ENCODE measurements at regions not wholly inside any gene's neighbourhood (a gene's known extent, or its start where the extent isn't known, plus 50 kb on each side); places are given as distances from the start of the nearest gene placed in this dataset.

GRCh38 chr3:128556384-128556783, 63.4 kb upstream of the GATA2 start:
- Histone ChIP-seq H3K27ac (no peak overlapping the region), H3K4me3 (no peak overlapping the region), H3K9me3 (no peaks in the 10 kb centered on the region), H3K4me1 (peaks cover 0 to 24% of the 10 kb centered on the region in 2 donors), H3K36me3 (no peaks in the 10 kb centered on the region), H3K27me3 (no peaks in the 10 kb centered on the region)
- TF ChIP-seq CTCF (IDR thresholded peaks at IDR 0.05): no peak
- DNase-seq (ENCODE audit: low spot score): no peak

GRCh38 chr3:128555841-128556240, 62.8 kb upstream of the GATA2 start:
- Histone ChIP-seq H3K27ac (peak overlapping the region in 1 of 2 donors; percentile 7), H3K4me1 (peaks cover 0 to 24% of the 10 kb centered on the region in 2 donors), H3K9me3 (no peaks in the 10 kb centered on the region), H3K36me3 (no peaks in the 10 kb centered on the region), H3K27me3 (no peaks in the 10 kb centered on the region), H3K4me3 (peak overlapping the region in 1 of 2 donors; percentile 21)
- no peak for DNase-seq (ENCODE audit: low spot score)
- no peak for TF ChIP-seq CTCF (IDR thresholded peaks at IDR 0.05)

GRCh38 chr3:128555098-128555825, 62.3 kb upstream of the GATA2 start:
- Histone ChIP-seq H3K4me3 (peak overlapping the region in 1 of 2 donors; percentile 21), H3K27me3 (no peaks in the 10 kb centered on the region), H3K4me1 (peaks cover 0 to 24% of the 10 kb centered on the region in 2 donors), H3K36me3 (no peaks in the 10 kb centered on the region), H3K27ac (peak overlapping the region; percentile 14 to 35), H3K9me3 (no peaks in the 10 kb centered on the region)
- TF ChIP-seq CTCF (IDR thresholded peaks at IDR 0.05): no peak
- DNase-seq (ENCODE audit: low spot score): no peak

GRCh38 chr3:128554465-128555097, 61.6 kb upstream of the GATA2 start:
- H3K27ac ChIP-seq: peak overlapping the region; percentile 14 to 35
- DNase-seq (ENCODE audit: low spot score): no peak
- peaks cover 0 to 27% of the 10 kb centered on the region in 2 donors for H3K4me1 ChIP-seq
- no peaks in the 10 kb centered on the region for H3K9me3 ChIP-seq
- H3K4me3 ChIP-seq: peak overlapping the region in 1 of 2 donors; percentile 21
- no peaks in the 10 kb centered on the region for H3K36me3 ChIP-seq
- no peaks in the 10 kb centered on the region for H3K27me3 ChIP-seq
- TF ChIP-seq CTCF (IDR thresholded peaks at IDR 0.05): no peak

GRCh38 chr3:128554100-128554464, 61.1 kb upstream of the GATA2 start:
- no peak for TF ChIP-seq CTCF (IDR thresholded peaks at IDR 0.05)
- Histone ChIP-seq H3K4me3 (no peak overlapping the region), H3K4me1 (peaks cover 0 to 32% of the 10 kb centered on the region in 2 donors), H3K36me3 (no peaks in the 10 kb centered on the region), H3K9me3 (no peaks in the 10 kb centered on the region), H3K27me3 (no peaks in the 10 kb centered on the region), H3K27ac (no peak overlapping the region)
- DNase-seq (ENCODE audit: low spot score): no peak

All from right atrium auricular region (tissue), 2 donors.